HG03354 (cell line): ENCODE measurements at regions not wholly inside any gene's neighbourhood (a gene's known extent, or its start where the extent isn't known, plus 50 kb on each side); places are given as distances from the start of the nearest gene placed in this dataset.

Experiments used
- ATAC-seq: cut with Tn5 transposase; IDR thresholded peaks from one replicate; pipeline ENCODE4 v1.9.1; 2021; ENCODE audit warnings: mild to moderate bottlenecking; ENCODE audit not compliant: unreplicated experiment, poor library complexity, severe bottlenecking

DNA sequence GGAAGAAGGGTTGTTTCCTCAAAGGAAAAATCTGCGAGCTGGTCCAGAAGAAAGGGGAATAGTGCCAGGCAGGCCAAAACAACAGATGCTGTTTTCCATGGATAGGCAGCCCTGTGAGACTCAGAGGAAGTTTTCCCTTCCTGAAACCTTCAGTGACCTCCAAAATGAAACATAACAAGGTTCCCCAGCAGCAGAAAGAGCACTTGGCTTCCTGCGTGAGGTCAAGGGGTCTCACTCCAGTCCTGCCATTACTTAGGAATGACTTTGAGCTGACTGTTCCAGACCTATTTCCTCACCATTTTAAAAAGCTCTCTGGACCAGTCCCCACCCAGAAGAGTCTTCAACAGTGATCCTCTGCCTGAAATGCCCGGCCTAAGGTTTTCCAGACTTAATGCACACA, 104.6 kb upstream of the IPO5 start:
- no peak for ATAC-seq

DNA sequence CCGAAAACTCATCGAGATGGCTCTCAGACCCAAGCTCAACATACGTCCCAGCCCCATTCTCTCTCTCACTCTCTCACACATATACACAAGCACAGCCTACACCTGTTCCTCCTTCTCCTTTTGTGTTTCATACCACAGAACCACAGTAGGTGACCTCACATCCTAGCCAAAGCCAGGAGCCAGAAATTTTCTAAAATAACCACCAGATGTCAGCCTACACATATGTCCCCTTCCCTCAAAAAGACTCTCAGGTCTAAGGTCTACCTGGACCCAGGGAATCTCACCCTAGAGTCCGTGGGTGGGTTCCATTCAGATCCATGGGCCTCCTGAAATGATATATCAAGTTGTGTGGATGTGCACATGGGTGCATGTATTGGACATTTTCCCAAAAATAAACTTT, 104.2 kb upstream of the IPO5 start:
- peak; percentile 93 for ATAC-seq

DNA sequence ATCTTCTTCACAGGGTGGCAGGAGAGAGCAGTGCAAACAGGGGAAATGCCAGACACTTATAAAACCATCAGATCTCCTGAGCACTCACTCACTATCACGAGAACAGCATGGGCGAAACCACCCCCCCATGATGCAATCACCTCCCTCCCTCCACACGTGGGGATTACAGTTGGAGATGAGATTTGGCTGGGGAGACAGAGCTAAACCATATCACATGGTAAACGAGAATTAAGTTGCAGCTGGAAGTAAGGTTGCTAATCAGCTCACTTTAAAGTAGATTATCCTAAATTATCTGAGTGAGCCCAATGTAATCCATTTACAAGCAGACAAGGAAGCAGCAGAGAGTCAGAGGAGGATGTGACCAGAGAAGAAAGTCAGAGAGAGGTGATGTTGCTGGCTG, 102.2 kb upstream of the IPO5 start:
- ATAC-seq = no peak

DNA sequence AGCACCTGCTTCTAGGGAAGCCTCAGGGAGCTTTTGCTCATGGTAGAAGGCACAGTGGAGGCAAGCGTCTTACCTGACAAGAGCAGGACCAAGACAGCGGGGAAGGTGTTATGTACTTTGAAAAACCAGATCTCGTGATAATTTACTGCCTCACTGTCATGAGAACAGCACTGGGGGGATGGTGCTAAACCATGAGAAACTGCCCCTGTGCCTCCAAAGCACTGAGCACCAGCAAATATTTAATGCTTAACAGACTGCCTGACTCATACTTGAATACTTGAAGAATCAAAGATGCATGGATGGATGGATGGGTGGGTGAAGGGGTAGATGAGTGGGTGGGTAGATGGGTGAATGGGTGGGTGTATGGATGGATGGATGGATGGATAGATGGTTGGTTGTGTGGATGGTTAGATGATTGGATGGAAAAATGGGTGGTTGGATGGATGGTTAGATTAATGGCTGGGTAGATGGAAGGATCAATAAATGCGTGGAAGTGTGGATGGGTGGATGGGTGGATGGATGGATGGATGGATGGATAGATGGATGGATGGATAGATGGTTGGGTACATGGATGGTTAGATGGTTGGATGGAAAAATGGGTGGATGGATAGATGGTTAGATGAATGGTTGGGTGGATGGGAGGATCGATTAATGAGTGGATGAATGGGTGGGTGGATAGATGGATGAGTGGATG, 101.1 kb upstream of the IPO5 start:
- no peak for ATAC-seq

DNA sequence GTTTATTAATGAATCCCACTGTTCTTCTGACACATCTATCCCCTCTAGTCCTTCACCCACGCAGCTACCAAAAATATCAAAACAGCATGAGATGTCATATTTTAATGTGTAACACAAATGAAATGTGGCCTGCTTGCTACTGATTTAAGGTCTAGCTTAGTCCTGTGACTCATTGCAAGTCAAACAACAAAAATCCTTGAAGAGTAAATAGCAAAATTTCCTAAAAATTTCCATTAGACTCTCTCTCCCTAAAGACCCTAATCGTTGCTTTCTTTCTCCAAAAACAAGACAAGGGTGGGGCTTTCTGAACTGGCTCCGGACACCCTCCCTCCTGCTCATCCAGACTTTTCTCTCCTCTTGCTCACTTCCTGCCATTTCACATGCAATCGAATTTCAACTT, 99.9 kb upstream of the IPO5 start:
- ATAC-seq = no peak

DNA sequence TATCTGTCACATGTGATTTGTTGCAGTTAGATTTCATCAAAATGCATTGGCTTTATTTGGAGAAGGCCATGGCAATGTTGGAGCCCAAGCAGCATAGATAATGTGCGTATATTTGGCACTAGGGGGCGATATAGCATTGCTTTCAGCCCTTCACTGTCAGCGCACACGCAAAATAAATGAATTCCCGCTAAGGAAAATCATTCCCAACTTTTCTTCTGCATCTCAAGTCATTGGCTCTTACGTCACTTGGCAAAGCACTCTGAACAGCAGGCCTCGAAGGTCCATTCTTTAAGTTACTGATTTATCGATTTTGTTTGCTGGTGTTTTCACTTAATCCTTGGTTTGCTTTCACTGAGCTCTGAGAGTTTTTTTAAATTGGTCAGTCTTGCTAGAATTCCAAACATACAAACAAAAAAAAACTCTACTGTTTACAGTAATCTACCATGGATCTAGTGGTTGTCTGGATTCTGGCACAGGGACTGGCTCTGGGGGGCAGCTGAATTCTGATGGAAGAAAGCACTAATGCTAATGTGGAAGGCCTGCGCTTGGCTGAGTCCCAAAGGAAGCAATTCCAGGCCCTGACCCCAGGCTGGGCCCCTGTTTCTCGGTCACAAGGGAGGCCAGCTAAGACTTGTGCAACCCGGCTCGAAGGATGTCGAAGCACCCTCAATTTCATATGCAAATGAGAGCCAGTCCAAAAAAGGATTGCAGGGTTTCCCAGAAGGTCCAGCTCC, 97.7 kb upstream of the IPO5 start:
- ATAC-seq = peak; percentile 53

DNA sequence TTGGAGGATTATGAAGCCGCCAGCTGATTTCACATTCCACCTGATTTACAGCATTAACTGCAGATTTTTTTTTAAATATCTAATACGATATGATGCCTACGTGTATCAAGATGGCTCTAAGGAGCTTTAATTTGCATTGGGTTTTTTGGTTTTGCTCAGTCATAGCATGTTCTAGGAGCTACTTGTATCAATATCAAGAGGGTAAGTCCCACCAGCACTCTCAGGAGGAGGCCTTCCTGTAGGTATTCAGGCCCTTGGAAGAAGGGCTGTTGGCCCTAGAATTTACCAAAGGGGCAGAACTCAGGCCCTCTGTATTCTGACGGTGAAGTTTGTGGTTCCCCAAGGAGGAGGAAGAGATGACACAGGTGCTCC, 97.2 kb upstream of the IPO5 start:
- no peak for ATAC-seq

DNA sequence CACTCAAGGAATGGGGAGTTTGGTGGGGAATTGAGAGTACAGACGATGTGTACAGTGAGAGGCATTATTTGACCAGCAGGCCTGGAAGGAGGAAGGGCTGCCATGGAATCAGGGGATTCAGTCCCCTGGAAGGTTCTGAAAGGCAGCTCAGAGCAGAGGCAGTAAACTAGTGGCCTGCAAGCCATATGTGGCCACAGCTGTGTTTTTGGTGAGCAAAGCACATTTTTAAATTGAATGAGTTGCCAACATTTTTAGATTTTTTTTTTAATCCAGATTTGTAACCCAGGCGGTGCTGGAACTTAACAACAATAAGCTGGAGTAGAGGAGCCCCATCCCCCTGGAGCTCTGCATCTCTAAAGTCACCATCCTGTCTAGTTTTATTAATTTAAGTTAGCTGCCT, 95.3 kb upstream of the IPO5 start:
- ATAC-seq = no peak

DNA sequence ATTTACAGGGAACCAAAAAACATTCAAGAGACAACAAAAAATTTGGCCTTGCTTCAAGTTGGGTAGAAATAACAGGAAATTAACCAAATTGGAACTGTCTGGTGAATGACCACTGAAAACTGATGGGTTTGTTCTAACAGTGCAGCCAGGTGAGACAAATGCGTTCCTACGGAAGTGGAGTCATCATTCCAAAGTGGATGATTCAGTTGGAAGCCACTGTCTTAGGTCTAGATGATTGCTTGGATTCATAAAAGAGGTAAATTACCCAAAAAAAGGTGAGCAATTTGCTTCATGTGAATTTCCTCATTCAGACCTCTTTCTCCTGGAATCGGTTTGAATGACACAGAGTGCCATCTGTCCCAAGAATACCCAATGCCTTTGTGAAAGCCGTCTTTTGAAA, 87.1 kb upstream of the IPO5 start:
- no peak for ATAC-seq

DNA sequence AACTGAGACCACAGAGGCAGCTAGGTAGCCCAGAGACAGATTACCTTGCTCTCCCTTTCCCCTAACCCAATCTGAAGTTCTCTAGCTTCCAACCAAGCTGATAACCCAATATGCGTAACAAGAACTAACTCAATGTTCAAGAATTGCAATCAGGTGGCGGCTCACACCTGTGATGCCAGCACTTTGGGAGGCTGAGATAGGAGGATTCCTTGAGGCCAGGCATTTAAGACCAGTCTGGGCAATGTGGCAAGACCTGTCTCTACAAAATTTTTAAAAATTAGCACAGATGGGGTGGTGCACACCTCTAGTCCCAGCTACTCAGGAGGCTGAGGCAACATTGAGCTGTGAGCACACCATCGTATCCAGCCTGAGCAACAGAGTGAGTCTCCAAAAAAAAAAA, 86.7 kb upstream of the IPO5 start:
- ATAC-seq = no peak

DNA sequence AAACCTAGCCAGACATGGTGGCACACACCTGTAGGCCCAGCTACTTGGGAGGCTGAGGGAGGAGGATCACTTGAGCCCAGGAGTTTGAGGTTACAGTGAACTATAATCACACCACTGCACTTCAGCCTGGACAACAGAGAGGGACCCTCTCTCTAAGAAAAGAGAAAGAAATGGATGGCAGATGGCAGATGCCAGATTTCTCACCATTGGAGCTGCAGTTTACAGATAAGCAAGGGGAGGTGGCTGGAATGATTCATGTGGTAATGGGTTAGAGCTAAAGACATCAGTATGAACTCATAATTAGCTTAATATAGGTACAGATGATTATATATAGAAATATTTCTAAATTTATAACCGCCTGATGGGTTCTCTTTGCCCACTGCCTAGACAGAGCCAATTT, 80.1 kb upstream of the IPO5 start:
- no peak for ATAC-seq

DNA sequence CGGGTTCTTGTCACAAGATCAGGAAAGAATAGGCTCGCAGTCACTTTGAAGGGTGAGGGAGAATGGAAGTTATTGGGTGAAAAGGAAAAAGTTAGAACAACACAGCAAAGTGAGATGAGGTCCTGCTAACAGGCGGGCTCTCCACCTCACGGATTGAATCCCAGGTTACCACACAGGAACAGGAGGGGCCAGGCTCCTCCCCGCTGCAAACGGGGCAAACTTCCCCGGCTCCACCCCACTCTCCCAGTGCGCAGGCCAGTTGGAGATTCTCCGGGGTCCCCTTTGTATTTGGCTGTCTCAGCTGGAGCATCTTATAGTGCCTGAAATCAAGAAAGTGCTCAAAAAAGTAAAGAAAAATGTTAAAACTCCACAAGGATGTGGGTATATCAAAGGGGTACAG, 78.3 kb upstream of the IPO5 start:
- ATAC-seq = no peak

DNA sequence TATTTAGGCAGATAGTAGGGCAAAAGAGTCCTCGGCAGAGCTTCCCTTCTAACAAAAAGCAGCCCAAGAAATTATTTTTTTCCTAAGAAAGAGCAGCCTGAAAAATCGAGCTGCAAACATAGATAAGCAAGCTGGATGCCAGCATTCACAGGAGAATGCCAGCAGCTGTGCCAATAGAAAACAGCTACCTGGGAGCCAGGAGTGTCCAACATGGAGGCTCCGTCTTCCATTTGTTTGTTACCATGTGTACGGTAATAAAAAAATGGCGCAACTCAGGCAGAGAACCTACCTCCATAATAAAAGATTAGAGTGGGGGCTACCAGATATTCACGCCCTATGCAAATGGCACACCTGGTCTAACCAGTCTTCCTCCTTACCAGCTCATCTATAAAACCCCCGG, 77.6 kb upstream of the IPO5 start:
- ATAC-seq = no peak

DNA sequence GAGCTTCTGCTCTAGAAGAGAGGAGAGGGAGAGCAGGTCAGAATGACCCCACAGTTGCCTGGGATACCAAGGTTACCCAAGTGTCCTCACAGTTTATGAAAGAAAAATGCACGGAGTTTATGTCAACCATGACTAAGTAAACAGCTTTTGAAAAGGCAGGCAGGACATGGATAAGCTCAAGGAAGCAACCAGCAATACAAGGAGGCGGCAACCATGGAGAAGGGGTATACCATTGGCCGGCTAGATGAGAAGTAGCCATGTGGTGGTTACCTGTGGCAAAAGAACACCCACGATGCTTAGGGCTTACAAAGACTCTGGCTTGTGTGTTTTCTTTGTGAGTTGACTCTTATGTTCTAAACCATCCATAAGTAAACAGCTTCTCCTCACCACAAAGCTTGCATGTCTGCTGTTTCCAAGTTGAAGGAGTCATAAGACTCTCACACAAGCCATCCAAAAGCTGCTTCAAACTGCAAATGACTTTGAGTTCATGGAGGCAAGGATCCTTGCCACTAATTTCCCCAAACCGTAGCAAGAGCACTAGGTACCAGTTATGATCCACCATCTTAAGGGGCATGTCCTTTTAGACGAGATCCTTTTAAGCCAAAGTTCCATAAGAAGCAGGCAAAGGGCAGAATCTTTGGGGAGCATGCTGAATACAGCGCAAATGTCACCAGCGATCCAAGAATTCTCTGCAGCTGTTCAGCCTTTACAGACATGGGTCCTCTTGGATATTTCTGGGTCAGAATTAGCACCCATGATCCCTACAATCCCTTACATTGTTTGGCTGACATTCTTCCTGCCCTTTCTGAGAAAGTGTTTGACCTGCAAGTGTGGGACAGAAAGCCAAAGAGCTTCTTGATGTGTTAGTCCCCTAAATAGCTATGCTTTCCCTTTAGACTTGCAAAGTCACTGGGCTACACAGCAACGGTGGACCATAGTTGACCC, 74.8 kb upstream of the IPO5 start:
- no peak for ATAC-seq

DNA sequence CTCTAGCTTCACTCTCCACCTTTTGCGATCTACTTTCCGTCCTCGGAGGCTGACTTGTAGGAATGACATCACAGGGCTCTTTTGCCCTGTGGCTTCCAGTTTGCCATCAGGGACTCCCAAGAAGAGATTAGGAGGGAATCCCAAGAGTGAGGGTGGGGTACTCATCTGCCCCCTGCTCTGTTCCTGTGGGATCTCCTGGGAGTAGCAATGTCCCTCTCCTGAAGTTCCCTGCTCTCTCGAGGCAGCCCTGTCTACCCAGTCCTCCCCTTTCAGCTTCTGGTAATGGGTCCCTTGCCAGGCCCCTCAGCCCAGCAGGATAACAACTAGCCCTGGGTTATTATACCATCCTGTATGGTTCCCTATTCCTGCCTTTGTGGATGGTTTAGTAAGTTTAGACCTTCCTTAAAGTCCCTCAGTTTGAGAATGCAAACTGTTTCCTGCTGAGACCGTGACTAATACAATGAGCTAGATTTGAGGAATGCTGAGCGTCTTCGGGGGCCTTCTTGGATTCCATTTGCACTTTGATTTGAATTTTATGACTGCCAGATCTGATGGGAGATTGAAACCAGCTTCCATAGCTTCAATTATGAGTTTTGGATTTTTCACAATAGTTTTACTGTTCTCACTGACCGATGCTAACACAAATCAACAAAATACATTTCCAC, 73.7 kb upstream of the IPO5 start:
- no peak for ATAC-seq

DNA sequence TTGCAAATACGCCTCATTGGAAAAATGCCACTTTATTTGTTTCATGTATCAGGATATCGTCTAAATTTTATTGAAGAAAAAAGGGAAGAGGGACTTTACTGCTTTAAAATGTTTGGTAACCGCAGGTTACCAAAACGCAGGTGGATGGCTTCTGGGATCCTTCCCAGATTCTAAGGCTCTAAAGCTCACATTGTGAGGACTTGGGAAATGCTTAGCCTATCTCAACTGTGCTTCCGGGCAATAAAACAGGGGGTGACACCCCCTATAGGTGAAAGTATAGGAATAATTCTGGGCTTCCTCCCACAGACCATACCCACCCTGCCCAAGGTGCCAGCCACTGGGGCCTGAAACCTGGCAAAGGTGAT, 73.2 kb upstream of the IPO5 start:
- no peak for ATAC-seq

DNA sequence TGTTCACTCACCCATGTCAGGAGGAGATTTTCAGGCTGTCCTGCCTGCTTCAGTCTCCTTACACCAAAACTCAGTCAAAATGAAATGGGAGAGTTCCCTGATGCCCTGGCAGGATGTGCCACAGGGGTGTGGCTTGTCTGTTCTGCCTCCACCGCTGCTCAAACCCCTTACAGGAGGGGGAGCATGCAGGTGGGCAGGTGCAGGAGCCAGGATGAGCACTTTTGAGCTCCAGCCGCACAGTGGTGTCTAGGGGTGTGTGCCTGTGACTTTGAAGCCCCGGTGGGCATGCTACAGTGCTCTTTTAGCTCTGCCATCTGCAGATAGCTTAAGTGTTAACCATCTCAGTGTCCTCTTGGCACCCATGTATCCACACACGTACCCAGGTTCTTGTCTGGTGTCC, 71.9 kb upstream of the IPO5 start:
- no peak for ATAC-seq

DNA sequence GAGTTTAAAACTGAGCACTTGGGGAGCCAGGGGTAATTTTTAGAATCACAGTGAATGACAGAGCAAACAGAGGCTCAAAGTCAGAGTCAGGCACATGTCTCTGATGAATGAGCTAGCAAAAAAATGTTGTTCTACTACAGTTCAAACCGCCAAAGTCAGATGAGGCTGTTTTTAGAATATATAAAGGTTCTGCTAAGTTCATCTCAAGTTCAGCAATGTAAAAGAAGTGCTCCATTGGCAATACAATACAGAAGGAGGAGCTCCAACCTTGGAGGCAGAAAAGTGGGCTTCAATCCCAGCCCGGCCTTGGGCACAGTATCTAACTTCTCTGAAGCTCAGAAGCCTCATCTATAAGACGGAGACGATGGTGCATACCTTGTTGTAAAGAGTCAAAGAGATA, 70.1 kb upstream of the IPO5 start:
- no peak for ATAC-seq

DNA sequence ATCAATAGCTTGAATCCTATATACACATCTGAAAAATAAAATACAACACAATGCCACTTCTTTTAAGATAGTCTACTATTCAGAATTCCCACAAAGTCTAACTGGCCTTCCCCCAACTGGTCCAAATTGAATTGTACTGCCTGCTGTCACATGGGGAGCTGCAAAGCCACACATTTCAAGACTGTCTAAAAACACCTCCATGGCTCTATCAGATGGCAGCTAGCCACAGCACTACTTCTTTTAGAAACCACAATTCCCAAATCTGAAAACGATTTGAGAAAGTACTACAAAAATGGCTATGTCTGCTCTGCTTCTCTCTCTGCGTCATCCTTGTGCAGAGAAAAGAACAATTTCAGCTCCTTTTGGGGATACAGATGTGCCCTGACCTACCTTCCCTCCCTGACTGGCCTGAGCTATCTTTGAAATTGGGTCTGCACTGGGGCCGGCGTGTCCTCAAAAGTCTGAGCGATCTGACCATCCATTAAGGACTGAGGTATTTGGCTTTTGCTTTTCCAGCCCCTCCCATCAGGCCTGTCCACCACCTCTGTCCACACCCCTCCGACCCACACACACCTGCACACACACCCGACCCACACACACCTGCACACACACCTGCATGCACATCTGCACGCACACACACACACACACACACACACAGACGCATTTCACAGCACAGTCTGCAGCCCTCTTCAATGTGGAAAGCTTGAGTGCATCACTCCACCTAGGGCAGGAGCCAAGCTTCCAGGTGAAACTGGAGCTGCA, 68.6 kb upstream of the IPO5 start:
- no peak for ATAC-seq

DNA sequence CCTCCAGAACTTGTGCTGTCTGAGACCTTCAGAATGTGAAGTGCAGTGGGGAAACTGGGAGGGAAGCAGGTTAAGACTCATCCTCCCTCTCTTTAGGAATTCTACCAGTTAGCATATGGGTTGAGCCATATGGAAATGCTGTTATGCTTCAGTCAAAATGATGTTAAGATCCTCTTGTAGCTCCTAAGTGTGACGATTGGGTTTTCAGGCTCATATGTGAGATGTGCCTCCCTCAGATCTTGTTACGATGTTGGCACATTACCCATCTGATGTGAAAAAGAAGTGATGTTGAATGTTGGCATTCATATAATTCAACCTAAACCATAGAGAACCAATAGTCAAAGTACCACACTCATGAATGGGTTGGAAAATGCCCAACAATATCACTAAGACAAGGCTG, 67.8 kb upstream of the IPO5 start:
- ATAC-seq = no peak
